ENCODE measurements at regions not wholly inside any gene's neighbourhood (a gene's known extent, or its start where the extent isn't known, plus 50 kb on each side); places are given as distances from the start of the nearest gene placed in this dataset.
"Not testable (repeated sequence)": the region's sequence is repeated elsewhere in the genome, so short reads cannot be mapped to it uniquely, and the experiment has no call there.

DNA sequence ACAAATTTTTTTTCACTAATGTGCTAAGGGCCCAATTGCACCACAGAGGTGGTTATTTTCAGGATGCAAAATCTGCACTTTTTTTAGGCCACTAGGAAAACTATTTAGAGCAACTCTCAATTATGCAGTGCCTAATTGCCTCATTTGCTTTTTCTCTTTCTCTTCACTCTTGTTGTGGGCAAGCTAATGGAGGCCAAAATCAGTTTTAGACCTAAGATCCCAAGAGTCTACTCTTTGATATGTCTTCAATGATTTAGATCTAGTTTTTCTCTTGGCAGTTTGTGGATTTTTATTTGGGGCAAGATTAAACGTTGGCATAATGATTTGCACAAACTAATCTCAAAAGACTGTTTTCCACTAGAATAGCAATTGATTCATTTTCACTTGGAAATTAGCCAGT lies 1996.9 kb downstream of the LRRC4C start:
- in situ Hi-C loops (cut with HindIII; ENCODE audit: low sequenced_read_pairs): no loop called here

DNA sequence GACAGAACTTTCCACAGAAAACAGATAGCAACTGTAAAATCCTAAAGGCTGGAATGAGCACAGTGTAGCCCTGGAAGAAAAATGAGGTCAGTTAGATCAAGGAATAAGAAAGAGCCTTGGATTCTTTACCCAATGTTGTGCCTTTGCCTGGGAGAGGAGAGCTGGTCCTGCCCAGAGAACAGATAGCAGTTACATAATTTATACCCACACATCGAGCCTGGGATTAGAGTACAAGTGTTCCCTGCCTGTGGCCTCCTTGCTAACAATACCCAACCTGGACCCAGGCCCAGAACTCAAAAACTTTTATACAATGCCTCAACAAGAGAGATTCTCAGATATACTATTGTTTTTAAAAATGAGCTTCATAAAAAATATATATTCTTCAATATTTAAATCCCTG lies 1998.4 kb downstream of the LRRC4C start:
- in situ Hi-C loops (cut with HindIII; ENCODE audit: low sequenced_read_pairs): no loop called here

DNA sequence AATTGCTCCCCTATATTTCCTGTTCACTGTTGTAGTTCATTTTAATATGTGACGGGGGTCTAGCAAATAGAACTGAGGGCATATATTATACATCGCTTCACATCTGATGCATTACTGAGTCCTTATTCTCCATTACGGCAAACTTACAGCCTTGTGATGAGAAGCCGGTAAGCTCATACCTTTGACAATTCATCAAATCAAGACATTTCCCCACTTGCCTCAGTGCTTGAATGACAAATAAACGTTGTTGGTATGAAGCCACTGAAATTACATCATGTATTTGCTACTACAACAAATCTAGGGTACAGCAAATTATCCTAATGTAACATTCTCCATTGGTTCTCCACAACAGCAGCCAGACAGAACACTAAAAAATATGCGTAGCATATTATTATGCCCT lies 1999.8 kb downstream of the LRRC4C start:
- in situ Hi-C loops (cut with HindIII; ENCODE audit: low sequenced_read_pairs): no loop called here

DNA sequence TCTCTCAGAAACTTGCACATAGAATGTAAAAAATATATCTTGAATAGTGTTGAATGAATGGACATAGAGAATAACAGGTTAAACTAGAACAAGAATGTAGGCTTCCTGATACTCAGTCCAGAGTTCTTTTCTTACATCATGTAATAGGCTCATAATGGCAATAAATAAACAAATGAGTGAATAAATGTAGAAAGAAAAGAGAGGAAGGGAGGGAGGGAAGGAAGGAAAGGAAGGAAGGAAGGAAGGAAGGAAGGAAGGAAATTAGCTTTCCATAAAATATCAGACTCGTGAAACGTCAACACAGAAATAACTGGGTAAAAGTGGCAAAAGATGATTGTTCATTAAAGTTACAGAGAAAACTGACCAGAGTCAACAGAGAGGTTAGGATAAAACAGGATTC lies 2001.0 kb downstream of the LRRC4C start:
- in situ Hi-C loops (cut with HindIII; ENCODE audit: low sequenced_read_pairs): no loop called here

DNA sequence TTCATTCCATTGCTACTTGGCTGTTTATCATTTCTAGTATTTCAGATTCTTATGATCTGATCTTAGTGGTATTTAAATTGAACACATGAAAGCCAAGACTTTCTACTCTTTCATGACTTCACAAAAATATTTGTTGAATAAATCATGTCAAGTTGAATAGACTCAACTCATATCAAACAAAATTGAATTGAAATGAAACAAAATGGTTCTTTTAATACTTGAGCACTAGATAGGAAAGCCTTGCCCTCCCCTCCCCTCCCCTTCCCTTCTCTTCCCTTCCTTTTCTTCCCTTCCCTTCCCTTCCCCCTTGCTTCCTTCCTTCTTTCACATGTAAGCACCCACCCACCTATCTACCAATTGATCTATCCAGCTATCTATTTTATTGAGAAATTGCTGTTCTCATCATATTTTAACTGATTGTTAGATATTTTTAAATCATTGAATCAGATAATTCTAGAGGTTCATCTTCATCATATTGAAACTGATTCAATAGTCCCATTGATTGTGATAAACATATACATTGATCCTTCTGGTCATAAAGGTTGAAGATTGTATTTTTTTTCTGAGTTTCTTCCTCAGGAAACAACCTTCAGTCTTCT lies 2015.9 kb downstream of the LRRC4C start:
- in situ Hi-C loops (cut with HindIII; ENCODE audit: low sequenced_read_pairs): no loop called here

DNA sequence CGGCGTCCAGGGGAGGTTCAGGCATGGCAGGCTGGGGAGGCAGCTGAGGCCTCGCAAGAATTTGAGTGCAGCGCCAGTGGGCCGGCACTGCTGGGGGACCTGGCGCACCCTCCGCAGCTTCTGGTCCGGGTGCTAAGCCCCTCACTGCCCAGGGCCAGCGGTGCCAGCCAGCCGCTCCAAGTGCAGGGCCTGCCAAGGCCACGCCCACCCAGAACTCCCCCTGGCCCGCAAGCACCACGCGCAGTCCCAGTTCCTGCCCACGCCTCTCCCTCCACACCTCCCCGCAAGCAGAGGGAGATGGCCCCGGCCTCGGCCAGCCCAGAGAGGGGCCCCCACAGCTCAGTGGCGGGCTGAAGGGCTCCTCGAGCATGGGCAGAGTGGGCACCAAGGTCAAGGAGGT lies 2017.3 kb downstream of the LRRC4C start:
- in situ Hi-C loops (cut with HindIII; ENCODE audit: low sequenced_read_pairs): no loop called here

DNA sequence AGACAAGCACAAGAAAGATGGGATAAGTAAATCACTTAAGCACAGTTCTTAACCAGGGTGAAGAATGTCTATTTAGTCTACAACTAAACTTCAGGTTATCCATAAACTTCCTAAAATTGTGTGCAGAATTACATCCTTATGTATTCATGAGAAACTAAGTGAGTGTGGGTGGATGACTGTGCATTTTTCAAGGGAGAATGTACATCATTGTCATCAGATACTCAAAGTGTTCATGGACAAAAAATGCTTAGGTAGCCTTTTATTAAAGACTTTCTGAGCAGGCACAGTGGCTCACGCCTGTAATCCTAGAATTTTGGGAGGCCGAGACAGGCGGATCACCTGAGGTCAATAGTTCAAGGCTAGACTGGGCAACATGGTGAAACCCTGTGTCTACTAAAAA lies 2023.8 kb downstream of the LRRC4C start:
- in situ Hi-C loops (cut with HindIII; ENCODE audit: low sequenced_read_pairs): no loop called here

DNA sequence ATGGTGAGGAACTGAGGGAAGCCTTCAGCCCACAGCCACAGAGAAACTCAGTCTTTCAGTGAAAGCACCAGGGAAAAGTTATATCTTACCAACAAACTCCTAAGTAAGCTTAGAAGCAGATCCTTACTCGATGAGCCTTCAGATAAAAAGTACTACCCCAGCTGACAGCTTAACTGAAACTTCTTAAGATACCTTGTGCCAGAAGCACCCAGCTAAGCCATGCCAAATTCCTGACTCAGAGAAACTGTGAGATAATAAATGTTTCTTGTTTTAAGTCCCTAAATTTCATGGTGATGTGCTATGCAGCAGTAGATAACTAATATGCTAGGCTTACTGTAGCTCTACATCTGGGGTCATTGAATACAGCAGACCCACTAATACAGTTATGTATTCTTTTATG lies 2025.0 kb downstream of the LRRC4C start:
- in situ Hi-C loops (cut with HindIII; ENCODE audit: low sequenced_read_pairs): no loop called here

DNA sequence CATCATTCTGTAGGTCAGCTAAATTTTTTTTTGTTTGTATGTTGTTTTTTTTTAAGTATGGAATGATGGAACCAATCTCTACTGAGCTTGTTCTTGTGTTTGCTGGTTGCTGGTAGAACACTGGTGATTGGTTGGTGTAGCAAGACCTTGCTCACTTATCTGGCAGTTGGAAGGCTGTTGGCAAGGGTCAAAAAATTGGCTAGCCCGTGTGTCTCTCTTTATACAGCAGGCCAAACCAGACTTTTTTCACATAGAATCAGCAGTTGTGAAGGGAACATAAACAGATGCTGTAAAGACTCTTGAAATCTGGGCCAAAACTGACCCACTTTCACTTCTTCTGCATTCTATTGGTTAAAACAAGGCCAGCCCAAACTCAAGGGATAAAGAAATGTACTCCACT lies 2026.5 kb downstream of the LRRC4C start:
- in situ Hi-C loops (cut with HindIII; ENCODE audit: low sequenced_read_pairs): no loop called here

DNA sequence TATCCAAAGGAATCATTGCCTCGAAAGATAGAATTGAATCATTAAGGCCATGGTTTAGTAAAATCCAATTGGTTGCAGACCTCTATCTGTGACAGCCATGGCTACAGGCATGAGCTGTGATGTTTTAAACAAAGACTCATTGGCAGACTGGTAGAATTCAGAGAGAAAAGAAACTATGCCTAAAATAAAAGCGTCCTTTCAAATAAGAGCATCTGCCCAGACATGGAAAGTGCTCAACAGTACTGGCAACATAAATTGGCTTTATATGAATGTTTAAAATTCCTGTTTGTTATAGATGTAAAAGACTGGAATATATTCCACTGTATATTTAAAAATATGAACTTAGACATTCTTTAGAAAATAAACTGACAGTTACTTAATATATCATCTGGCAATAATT lies 2034.2 kb downstream of the LRRC4C start:
- in situ Hi-C loops (cut with HindIII; ENCODE audit: low sequenced_read_pairs): no loop called here

DNA sequence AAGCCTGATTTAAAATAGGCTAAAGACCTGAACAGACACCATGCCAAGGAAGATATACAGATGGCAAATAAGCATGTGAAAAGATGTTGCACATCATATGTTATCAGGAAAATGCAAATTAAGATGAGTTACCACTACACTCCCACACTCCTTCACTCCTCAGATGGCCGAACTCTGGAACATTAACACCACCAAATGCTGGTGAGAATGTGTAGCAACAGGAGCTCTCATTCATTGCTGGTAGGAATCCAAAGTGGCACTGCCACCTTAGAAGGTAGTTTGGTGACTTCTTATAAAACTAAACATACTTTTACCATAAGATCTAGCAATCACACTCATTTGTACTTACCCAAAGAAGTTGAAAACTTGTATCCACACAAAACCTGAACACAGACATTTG lies 2047.3 kb downstream of the LRRC4C start:
- in situ Hi-C loops (cut with HindIII; ENCODE audit: low sequenced_read_pairs): no loop called here

DNA sequence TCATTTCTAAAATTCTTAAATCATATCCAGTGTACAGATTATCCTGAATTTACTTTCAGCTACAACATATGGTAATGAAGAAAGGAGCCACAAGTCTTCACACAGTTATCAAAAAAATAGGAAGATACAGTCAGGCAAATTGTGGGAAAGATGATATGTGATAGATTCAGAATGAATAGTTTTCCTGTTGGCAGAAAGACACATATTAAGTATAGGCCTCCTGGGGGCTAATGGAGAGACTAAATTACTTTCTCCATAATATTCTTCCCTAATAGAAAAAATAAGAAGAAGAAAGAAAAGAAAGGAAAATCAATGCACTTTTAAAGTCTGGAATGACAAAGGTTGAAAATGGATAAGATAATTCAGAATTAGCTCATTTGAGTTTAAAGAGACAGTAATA lies 2073.5 kb downstream of the LRRC4C start:
- in situ Hi-C loops (cut with HindIII; ENCODE audit: low sequenced_read_pairs): no loop called here

DNA sequence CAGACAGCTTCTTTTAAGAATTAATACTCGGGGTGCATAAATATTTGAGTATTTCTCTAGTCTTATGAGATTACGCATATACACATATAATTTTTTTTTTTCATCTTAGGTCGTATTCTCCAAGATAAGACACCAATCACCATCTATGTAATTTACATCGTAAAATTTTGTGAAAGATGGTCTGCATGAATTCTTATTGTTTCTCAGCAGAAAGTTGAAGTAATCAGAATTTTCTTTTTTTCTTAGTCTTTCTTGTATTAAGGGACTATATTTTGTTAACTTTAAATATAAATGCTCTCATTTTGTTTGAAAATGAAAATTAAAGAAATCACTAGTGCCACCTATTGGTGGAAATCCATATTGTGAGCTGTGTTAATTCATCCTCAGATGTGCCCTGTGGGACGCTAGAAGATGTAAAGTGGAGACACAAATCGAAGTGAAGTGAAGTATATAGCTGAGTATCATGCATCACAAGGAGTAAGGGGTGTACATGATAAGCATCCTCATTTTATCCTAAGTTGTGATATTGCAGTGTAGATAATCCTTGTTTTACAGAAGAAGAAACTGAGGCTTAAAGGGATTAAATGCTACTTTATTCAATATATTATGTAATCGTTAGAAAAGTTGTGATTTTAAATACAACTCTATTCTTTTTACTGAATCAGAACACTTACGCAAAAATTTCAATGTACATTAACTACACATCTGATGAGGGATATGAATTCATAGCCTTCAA lies 2084.3 kb downstream of the LRRC4C start:
- in situ Hi-C loops (cut with HindIII; ENCODE audit: low sequenced_read_pairs): no loop called here

DNA sequence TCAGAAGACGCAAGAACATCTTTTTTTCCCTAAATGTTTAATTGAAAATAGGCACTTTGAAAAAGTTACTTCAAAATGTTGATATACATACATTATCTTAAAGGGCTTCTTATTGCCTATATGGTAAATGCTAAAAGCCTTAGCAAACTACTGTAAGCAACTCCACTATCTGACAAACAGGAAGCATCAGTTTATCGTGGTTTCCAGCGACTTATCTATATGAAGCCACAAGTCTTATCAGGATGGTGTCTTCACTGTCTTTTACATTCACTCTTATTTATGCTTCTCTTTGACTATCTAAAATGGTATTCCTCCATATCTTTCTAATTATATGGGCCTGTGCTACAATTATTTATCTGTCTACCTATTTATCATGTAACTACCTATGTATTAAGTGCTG lies 2091.9 kb downstream of the LRRC4C start:
- in situ Hi-C loops (cut with HindIII; ENCODE audit: low sequenced_read_pairs): no loop called here

DNA sequence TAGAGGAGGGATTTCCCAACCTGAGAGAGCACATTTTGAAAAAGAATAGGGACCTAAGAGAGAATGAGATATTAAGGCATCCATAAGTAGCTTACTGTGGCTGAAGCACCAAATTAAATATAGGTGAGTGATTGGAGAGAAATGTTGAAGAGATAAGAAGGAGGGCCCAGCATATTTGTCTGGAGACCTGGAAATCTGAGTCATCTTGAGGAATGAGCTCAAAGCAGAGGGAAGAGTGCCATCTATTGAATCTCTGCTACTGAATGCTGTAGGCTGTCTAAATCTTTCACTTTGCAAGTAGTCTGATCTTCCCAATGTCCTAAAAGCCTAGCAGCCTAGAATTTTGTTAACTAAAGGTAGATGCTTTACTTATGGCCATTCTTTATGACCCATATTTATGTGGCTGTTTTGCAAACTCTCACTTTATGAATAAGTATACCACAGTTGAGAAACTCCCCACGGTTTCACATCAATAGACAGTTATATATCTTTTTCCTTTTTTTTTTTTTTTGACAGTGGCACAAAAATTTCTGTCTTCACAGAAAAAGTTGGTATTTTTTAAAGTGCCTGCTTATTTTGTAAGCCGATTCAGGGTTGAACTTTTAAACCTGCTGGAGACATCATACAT lies 2093.5 kb downstream of the LRRC4C start:
- in situ Hi-C loops (cut with HindIII; ENCODE audit: low sequenced_read_pairs): no loop called here

DNA sequence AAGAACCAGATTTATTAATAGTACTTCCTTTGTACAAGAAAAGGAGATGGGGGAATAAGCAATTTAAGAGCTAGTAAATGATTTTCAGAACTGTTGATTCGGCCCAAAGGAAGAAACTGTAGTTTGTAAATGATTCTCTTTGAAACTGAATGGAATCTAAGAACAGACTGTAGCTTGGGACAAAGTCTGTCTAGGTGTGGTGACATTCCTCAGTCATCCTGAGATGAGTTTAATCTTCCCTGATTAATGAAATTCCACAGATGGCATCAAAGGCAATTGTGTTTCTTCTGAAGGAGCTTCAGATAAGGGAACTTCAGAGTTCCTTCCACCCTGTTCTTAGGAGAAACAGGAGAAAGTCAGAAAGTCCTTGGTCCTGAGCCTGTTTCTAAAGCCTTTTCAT lies 2095.9 kb downstream of the LRRC4C start:
- in situ Hi-C loops (cut with HindIII; ENCODE audit: low sequenced_read_pairs): no loop called here

DNA sequence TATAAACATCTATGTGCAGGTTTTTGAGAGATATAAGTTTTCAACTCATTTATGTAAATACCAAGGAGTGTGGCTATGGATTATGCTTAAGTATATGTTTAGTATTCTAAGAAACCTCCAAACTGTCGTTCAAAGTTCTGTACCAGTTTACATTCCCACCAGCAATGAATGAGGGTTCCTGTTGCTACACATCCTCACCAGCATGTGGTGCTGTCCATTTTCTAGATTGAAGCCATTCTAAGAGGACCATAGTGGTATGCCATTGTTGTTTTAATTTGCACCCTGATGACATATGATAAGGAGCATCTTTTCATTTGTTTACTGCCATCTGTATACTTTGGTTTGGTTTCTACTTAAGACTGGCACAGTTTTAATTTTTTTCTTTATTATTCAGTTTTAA lies 2097.9 kb downstream of the LRRC4C start:
- in situ Hi-C loops (cut with HindIII; ENCODE audit: low sequenced_read_pairs): no loop called here

DNA sequence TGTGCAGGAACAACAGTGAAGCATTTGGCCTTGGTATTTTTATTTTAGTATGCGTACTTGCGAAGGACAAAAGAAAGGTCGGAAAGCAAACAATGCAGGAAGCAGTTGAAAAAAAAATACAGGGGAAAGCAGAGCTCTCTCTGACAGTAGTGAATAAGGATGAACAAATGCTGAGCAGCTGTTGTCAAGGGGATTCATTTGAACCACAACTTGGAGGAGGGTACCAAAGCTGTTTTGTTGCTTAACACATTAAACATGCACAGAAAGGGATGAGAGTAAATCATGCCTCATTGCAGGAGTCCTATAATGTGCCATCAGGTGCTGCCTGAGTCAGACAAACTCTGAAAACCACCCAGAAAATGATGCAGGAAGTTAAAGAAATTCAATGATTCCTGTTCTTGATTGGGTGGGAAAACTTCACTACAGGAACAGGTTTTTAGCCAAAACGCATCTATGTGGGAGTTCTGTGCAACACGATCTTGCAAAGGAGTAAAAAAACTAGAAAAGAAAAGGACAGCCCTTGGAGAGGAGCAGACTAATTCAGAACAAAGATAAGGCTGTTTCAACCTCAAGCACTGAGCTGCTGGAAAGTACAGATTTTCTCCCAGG lies 2113.5 kb downstream of the LRRC4C start:
- in situ Hi-C loops (cut with HindIII; ENCODE audit: low sequenced_read_pairs): no loop called here

DNA sequence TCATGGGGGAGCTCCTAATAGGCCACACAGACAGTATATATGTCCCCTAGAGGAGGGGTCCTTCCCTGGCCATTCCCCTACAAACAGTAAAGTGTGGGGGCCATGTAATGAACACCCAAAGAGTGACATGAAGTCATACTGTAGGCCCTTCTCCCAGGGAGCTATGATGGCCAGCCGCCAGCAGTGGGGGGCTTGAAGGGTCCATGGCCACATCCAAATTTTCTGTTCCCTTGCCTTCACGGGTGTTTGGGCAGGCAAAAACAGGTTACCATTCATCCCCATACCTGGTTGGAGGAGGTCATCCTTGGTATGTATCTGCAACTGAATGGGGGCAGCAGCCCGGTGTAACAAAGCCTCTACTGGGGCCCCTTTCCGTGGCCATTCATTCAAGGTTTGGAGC lies 2118.0 kb downstream of the LRRC4C start:
- in situ Hi-C loops (cut with HindIII; ENCODE audit: low sequenced_read_pairs): no loop called here

DNA sequence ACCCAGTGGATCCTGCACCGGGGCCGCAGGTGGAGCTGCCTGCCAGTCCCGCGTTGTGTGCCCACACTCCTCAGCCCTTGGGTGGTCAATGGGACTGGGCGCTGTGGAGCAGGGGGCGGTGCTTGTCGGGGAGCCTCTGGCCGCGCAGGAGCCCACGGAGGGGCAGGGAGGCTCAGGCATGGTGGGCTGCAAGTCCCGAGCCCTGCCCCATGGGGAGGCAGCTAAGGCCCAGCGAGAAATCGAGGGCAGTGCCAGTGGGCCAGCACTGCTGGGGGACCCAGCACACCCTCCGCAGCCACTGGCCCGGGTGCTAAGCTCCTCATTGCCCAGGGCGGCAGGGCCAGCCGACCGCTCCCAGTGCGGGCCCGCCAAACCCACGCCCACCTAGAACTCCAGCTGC lies 2126.4 kb downstream of the LRRC4C start:
- in situ Hi-C loops (cut with HindIII; ENCODE audit: low sequenced_read_pairs): not testable (repeated sequence)

DNA sequence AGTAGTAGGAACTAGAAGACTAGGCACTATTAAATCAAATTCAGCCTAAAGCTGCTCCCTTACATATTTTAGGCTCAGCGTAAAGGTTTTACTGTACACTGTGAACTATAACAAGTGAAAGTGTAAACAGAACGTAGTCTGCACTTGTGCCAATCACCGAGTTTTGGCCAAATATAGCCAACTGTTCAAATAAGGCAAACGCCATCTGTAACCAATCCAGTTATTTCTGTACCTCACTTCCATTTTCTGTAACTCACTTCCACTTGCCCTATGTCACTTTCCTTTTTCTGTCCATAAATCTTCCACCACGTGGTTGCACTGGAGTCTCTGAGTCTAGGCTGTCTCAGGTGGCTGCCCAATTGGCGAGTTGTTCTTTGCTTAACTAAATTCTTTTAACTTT lies 2132.2 kb downstream of the LRRC4C start:
- in situ Hi-C loops (cut with HindIII; ENCODE audit: low sequenced_read_pairs): no loop called here

DNA sequence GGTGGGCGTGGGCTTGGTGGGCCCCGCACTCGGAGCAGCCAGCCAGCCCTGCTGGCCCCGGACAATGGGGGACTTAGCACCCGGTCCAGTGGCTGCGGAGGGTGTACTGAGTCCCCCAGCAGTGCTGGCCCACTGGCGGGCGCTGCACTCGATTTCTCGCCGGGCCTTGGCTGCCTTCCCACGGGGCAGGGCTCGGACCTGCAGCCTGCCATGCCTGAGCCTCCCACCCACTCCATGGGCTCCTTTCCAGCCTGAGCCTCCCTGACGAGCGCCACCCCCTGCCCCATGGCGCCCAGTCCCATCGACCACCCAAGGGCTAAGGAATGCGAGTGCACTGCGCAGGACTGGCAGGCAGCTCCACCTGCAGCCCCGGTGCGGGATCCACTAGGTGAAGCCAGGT lies 2147.6 kb downstream of the LRRC4C start:
- in situ Hi-C loops (cut with HindIII; ENCODE audit: low sequenced_read_pairs): not testable (repeated sequence)

All from endothelial cell of hepatic sinusoid (primary cell).